ENCODE measurements at regions not wholly inside any gene's neighbourhood (a gene's known extent, or its start where the extent isn't known, plus 50 kb on each side); places are given as distances from the start of the nearest gene placed in this dataset.

GRCh38 chr1:65059930-65060538 lies 88.0 kb upstream of the AK4 start:
- WGBS, 2 experiments, result 73 to 82% methylated on average over 6 to 7 of the region's 7 CpGs
- Histone ChIP-seq H3K4me3 (ENCODE audit: insufficient read depth, low read depth, low read length) (no peak overlapping the region), H3K27ac (ENCODE audit: insufficient read depth, low read depth, low read length, poor library complexity, severe bottlenecking) (no peak overlapping the region), H3K27me3 (ENCODE audit: control insufficient read depth, insufficient read depth, low read length, poor library complexity, severe bottlenecking) (no peaks in the 10 kb centered on the region), H3K36me3 (ENCODE audit: control insufficient read depth, insufficient read depth, low read length) (peaks cover 4% of the 10 kb centered on the region), H3K9me3 (ENCODE audit: control insufficient read depth, low read length) (no peaks in the 10 kb centered on the region), H3K4me1 (ENCODE audit: control insufficient read depth, insufficient read depth, low read length) (peaks cover 1% of the 10 kb centered on the region)

- H3K9me3 ChIP-seq (ENCODE audit: control insufficient read depth, low read length), result no peaks in the 10 kb centered on the region
- no peak overlapping the region for H3K4me3 ChIP-seq (ENCODE audit: insufficient read depth, low read depth, low read length)
- no peaks in the 10 kb centered on the region for H3K36me3 ChIP-seq (ENCODE audit: control insufficient read depth, insufficient read depth, low read length)
- H3K27ac ChIP-seq (ENCODE audit: insufficient read depth, low read depth, low read length, poor library complexity, severe bottlenecking), result no peak overlapping the region
- 87 to 95% methylated on average over 2 of the region's 2 CpGs for WGBS, 2 experiments
- peaks cover 6% of the 10 kb centered on the region for H3K4me1 ChIP-seq (ENCODE audit: control insufficient read depth, insufficient read depth, low read length)
- H3K27me3 ChIP-seq (ENCODE audit: control insufficient read depth, insufficient read depth, low read length, poor library complexity, severe bottlenecking), result no peaks in the 10 kb centered on the region
Measured at GRCh38 chr1:65062339-65062738, 85.7 kb upstream of the AK4 start.

- H3K9me3 ChIP-seq (ENCODE audit: control insufficient read depth, low read length), result no peaks in the 10 kb centered on the region
- no peaks in the 10 kb centered on the region for H3K27me3 ChIP-seq (ENCODE audit: control insufficient read depth, insufficient read depth, low read length, poor library complexity, severe bottlenecking)
- H3K27ac ChIP-seq (ENCODE audit: insufficient read depth, low read depth, low read length, poor library complexity, severe bottlenecking), result no peak overlapping the region
- no peaks in the 10 kb centered on the region for H3K36me3 ChIP-seq (ENCODE audit: control insufficient read depth, insufficient read depth, low read length)
- WGBS, 2 experiments, result 83 to 85% methylated on average over 4 to 6 of the region's 6 CpGs
- no peak overlapping the region for H3K4me3 ChIP-seq (ENCODE audit: insufficient read depth, low read depth, low read length)
- H3K4me1 ChIP-seq (ENCODE audit: control insufficient read depth, insufficient read depth, low read length), result peaks cover 6% of the 10 kb centered on the region
Measured at GRCh38 chr1:65063025-65063424, 85.0 kb upstream of the AK4 start.

GRCh38 chr1:65064981-65065380 lies 83.0 kb upstream of the AK4 start:
- H3K36me3 ChIP-seq (ENCODE audit: control insufficient read depth, insufficient read depth, low read length), result no peaks in the 10 kb centered on the region
- peak overlapping the region; percentile 93 for H3K4me3 ChIP-seq (ENCODE audit: insufficient read depth, low read depth, low read length)
- H3K9me3 ChIP-seq (ENCODE audit: control insufficient read depth, low read length), result no peaks in the 10 kb centered on the region
- H3K27me3 ChIP-seq (ENCODE audit: control insufficient read depth, insufficient read depth, low read length, poor library complexity, severe bottlenecking), result no peaks in the 10 kb centered on the region
- H3K4me1 ChIP-seq (ENCODE audit: control insufficient read depth, insufficient read depth, low read length), result peaks cover 6% of the 10 kb centered on the region
- H3K27ac ChIP-seq (ENCODE audit: insufficient read depth, low read depth, low read length, poor library complexity, severe bottlenecking), result no peak overlapping the region

GRCh38 chr1:65065524-65066418 lies 82.2 kb upstream of the AK4 start:
- H3K4me3 ChIP-seq (ENCODE audit: insufficient read depth, low read depth, low read length), result peak overlapping the region; percentile 93
- H3K4me1 ChIP-seq (ENCODE audit: control insufficient read depth, insufficient read depth, low read length), result peaks cover 6% of the 10 kb centered on the region
- 6 to 8% methylated on average over 15 to 16 of the region's 16 CpGs for WGBS, 2 experiments
- no peaks in the 10 kb centered on the region for H3K36me3 ChIP-seq (ENCODE audit: control insufficient read depth, insufficient read depth, low read length)
- H3K27ac ChIP-seq (ENCODE audit: insufficient read depth, low read depth, low read length, poor library complexity, severe bottlenecking), result peak overlapping the region; percentile 85
- H3K9me3 ChIP-seq (ENCODE audit: control insufficient read depth, low read length), result no peaks in the 10 kb centered on the region
- no peaks in the 10 kb centered on the region for H3K27me3 ChIP-seq (ENCODE audit: control insufficient read depth, insufficient read depth, low read length, poor library complexity, severe bottlenecking)

GRCh38 chr1:65066419-65066765 lies 81.6 kb upstream of the AK4 start:
- no peaks in the 10 kb centered on the region for H3K36me3 ChIP-seq (ENCODE audit: control insufficient read depth, insufficient read depth, low read length)
- H3K4me1 ChIP-seq (ENCODE audit: control insufficient read depth, insufficient read depth, low read length), result peaks cover 6% of the 10 kb centered on the region
- 0% methylated on average over 30 to 33 of the region's 33 CpGs for WGBS, 2 experiments
- H3K9me3 ChIP-seq (ENCODE audit: control insufficient read depth, low read length), result no peaks in the 10 kb centered on the region
- peak overlapping the region; percentile 85 for H3K27ac ChIP-seq (ENCODE audit: insufficient read depth, low read depth, low read length, poor library complexity, severe bottlenecking)
- no peaks in the 10 kb centered on the region for H3K27me3 ChIP-seq (ENCODE audit: control insufficient read depth, insufficient read depth, low read length, poor library complexity, severe bottlenecking)
- H3K4me3 ChIP-seq (ENCODE audit: insufficient read depth, low read depth, low read length), result peak overlapping the region; percentile 93

- no peaks in the 10 kb centered on the region for H3K9me3 ChIP-seq (ENCODE audit: control insufficient read depth, low read length)
- H3K36me3 ChIP-seq (ENCODE audit: control insufficient read depth, insufficient read depth, low read length), result no peaks in the 10 kb centered on the region
- peak overlapping the region; percentile 93 for H3K4me3 ChIP-seq (ENCODE audit: insufficient read depth, low read depth, low read length)
- H3K27me3 ChIP-seq (ENCODE audit: control insufficient read depth, insufficient read depth, low read length, poor library complexity, severe bottlenecking), result no peaks in the 10 kb centered on the region
- H3K4me1 ChIP-seq (ENCODE audit: control insufficient read depth, insufficient read depth, low read length), result peaks cover 6% of the 10 kb centered on the region
- WGBS, 2 experiments, result 0% methylated on average over 101 of the region's 101 CpGs
- H3K27ac ChIP-seq (ENCODE audit: insufficient read depth, low read depth, low read length, poor library complexity, severe bottlenecking), result peak overlapping the region; percentile 85
Measured at GRCh38 chr1:65066766-65067490, 81.1 kb upstream of the AK4 start.

DNA sequence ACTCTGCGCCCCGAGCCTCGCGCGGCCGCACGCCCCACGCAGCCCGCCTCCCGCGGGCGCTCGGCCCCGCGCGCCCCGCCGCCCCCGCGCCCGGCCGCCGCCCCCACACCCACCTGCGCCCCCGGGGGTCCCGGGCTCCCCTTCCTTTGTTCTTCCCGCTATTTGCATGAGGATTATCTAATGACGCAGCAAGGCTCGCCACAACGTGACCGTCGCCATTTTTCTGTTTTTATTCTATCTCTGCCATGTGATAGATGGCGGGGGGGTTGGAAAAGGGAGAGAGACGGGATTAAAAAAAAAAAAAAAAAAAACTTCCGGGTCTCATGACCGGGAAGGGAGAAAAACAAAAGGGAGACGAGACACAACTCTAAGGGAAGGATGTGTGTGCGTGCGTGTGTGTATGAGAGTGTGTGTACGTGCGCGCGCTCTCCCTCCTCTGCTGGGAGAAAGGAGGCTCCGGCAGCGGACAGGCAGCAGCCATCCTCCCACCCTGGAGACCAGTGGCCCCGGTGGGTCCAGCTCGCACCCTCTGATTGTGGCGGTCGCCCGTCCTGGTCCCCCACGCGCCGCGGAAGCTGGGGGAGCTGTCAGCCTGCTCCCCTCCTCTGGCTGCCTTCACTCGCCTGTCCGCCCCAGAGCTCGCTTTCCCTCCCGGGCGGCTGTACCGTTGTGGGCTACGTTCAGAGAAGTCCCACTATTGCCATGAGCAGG lies 80.4 kb upstream of the AK4 start:
- WGBS, 2 experiments, result 0% methylated on average over 61 of the region's 61 CpGs
- peak overlapping the region; percentile 93 for H3K4me3 ChIP-seq (ENCODE audit: insufficient read depth, low read depth, low read length)
- no peaks in the 10 kb centered on the region for H3K27me3 ChIP-seq (ENCODE audit: control insufficient read depth, insufficient read depth, low read length, poor library complexity, severe bottlenecking)
- no peaks in the 10 kb centered on the region for H3K9me3 ChIP-seq (ENCODE audit: control insufficient read depth, low read length)
- H3K27ac ChIP-seq (ENCODE audit: insufficient read depth, low read depth, low read length, poor library complexity, severe bottlenecking), result peak overlapping the region; percentile 88
- no peaks in the 10 kb centered on the region for H3K36me3 ChIP-seq (ENCODE audit: control insufficient read depth, insufficient read depth, low read length)
- H3K4me1 ChIP-seq (ENCODE audit: control insufficient read depth, insufficient read depth, low read length), result peaks cover 6% of the 10 kb centered on the region

DNA sequence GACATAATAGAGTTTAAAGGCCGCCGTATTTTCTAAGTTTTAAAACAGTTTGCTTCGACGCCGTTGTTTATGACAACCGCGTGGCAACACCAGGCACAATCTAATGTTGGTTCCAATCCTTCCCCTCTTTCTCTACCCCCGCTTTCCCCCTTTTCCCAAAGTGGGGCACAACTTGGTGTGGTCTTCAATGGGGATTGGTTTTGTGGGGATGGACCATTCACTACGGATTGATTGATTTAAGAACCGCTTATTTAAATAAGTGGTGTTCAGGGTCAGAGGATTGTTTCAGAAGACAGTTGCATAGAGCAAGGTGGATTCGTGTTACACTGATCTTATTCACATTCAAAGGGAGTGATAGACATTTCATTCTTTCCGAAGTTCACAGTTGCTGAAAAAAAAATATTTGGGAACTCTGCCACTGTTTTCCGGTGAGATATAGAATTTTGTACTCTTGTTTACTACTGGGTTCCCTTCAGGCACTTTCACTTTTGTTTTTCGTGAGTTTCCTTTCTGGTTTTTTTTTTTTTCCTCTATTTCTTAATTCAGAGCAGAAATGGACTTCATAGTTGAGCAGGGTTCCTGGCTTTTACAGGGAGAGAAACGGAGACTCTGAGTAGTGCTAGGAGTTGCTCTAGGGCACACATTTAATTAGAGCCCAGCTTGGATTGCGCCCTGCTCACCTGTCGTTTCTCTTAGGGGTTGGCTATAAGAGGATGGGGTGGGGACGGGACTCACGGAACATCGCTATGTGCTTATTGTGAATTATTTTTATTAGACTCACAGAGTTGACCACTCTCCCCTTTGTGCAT lies 79.6 kb upstream of the AK4 start:
- peak overlapping the region; percentile 93 for H3K4me3 ChIP-seq (ENCODE audit: insufficient read depth, low read depth, low read length)
- no peaks in the 10 kb centered on the region for H3K27me3 ChIP-seq (ENCODE audit: control insufficient read depth, insufficient read depth, low read length, poor library complexity, severe bottlenecking)
- H3K4me1 ChIP-seq (ENCODE audit: control insufficient read depth, insufficient read depth, low read length), result peaks cover 6% of the 10 kb centered on the region
- H3K36me3 ChIP-seq (ENCODE audit: control insufficient read depth, insufficient read depth, low read length), result no peaks in the 10 kb centered on the region
- no peaks in the 10 kb centered on the region for H3K9me3 ChIP-seq (ENCODE audit: control insufficient read depth, low read length)
- peak overlapping the region; percentile 88 for H3K27ac ChIP-seq (ENCODE audit: insufficient read depth, low read depth, low read length, poor library complexity, severe bottlenecking)
- WGBS, 2 experiments, result 15 to 17% methylated on average over 16 to 20 of the region's 20 CpGs
